ENCODE measurements at regions not wholly inside any gene's neighbourhood (a gene's known extent, or its start where the extent isn't known, plus 50 kb on each side); places are given as distances from the start of the nearest gene placed in this dataset.

DNA sequence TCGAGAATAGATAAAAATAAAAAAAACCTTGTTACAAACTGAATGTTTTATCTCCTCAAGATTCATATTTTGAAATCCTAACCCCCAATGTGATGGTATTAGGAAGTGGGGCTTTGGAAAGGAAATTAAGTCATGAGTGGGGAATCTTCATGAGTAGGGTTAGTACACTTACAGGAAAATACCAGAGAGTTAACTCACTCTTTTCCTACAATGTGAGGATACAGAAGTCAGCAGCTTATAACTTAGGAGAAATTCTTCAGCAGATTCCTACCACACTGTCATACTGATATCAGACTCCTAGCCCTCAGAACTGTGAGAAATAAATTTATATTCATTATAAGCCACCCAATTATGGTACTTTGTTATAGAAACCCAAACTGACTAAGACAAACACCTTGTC, 453.1 kb downstream of the GBE1 start:
- TF ChIP-seq CTCF (IDR thresholded peaks at IDR 0.05) = no peak
- TF ChIP-seq POLR2A (IDR thresholded peaks at IDR 0.05) = no peak

Data from Peyer's patch (tissue), 4 donors.